Esophagus squamous epithelium (tissue), 5 donors: ENCODE measurements at regions not wholly inside any gene's neighbourhood (a gene's known extent, or its start where the extent isn't known, plus 50 kb on each side); places are given as distances from the start of the nearest gene placed in this dataset.
"Not testable (repeated sequence)": the region's sequence is repeated elsewhere in the genome, so short reads cannot be mapped to it uniquely, and the experiment has no call there.

ENCODE experiments used
- DNase-seq: peaks from one replicate; lab custom pipeline; 2025; lab: John Stamatoyannopoulos, UW
- H3K27ac ChIP-seq, 4 donors: fragments of 200-600 bp; sonication (generic); one replicate each; pipeline ENCODE4 v1.5.1; 2016 to 2019; ENCODE audit warnings: mild to moderate bottlenecking in 1 of 4
- H3K27me3 ChIP-seq, 4 donors: fragments of 200-600 bp; sonication (generic); 1 replicate in 3 of 4; 2 replicates in 1 of 4; pipeline versions ENCODE4 v1.5.1 to v1.6.0; 2017 to 2021; ENCODE audit warnings: antibody characterized with exemption in 1 of 4
- H3K36me3 ChIP-seq, 3 donors: fragments of 200-600 bp; sonication (generic); one replicate each; pipeline ENCODE4 v1.5.1; 2016 to 2019
- H3K4me1 ChIP-seq, 3 donors: fragments of 200-600 bp; sonication (generic); one replicate each; pipeline ENCODE4 v1.5.1; 2017 to 2019
- H3K4me3 ChIP-seq, 4 donors: fragments of 200-600 bp; sonication (generic); 1 replicate in 3 of 4; 2 replicates in 1 of 4; pipeline ENCODE4 v1.5.1; 2016 to 2019; ENCODE audit warnings: mild to moderate bottlenecking in 2 of 4, moderate library complexity in 1 of 4
- H3K9me3 ChIP-seq, 3 donors: fragments of 200-600 bp; sonication (generic); one replicate each; pipeline ENCODE4 v1.5.1; 2016 to 2019
- WGBS, 2 donors: methylation state at CpG; one replicate each; pipeline ENCODE4 v1.1.5; 2018; 5-methylcytosine and 5-hydroxymethylcytosine counted together
- intact Hi-C: fragments of 100-400 bp; cut with DNase I; formaldehyde crosslinking; loops from one replicate; pipeline ENCODE4 v1.15.0; 2022
- donor health status: DM: yes; HTN: yes; CAD: no.

GRCh38 chr12:8282181-8282580 lies 54.8 kb upstream of the FAM90A1 start:
- H3K36me3 ChIP-seq, H3K27me3 ChIP-seq, H3K9me3 ChIP-seq, H3K4me1 ChIP-seq, DNase-seq, H3K27ac ChIP-seq, H3K4me3 ChIP-seq, intact Hi-C loops: not testable (repeated sequence)
- WGBS, 2 donors, result 26 to 31% methylated on average over 7 to 11 of the region's 11 CpGs

GRCh38 chr12:8285681-8286080 lies 58.3 kb upstream of the FAM90A1 start:
- H3K27me3 ChIP-seq, H3K27ac ChIP-seq, H3K9me3 ChIP-seq, DNase-seq, intact Hi-C loops, H3K4me3 ChIP-seq, H3K4me1 ChIP-seq, H3K36me3 ChIP-seq: not testable (repeated sequence)
- WGBS, 2 donors, result 24 to 62% methylated on average over 3 to 7 of the region's 10 CpGs

- H3K9me3 ChIP-seq, H3K4me1 ChIP-seq, H3K4me3 ChIP-seq, H3K27ac ChIP-seq, intact Hi-C loops, H3K36me3 ChIP-seq, DNase-seq, H3K27me3 ChIP-seq: not testable (repeated sequence)
- 88 to 91% methylated on average over 6 of the region's 11 CpGs for WGBS, 2 donors
Observed at GRCh38 chr12:8291764-8292163, 64.3 kb upstream of the FAM90A1 start.

- H3K4me3 ChIP-seq, H3K4me1 ChIP-seq, H3K9me3 ChIP-seq, intact Hi-C loops, H3K27me3 ChIP-seq, H3K36me3 ChIP-seq, DNase-seq, H3K27ac ChIP-seq: not testable (repeated sequence)
- WGBS, 2 donors, result 86 to 92% methylated on average over 6 of the region's 7 CpGs
Observed at GRCh38 chr12:8294662-8295061, 67.2 kb upstream of the FAM90A1 start.

- WGBS, 2 donors, result 0% methylated on average over 1 of the region's 10 CpGs; no CpG with 5 or more reads in 1 of the 2 donors
- H3K4me3 ChIP-seq, DNase-seq, H3K27ac ChIP-seq, intact Hi-C loops, H3K9me3 ChIP-seq, H3K36me3 ChIP-seq, H3K4me1 ChIP-seq, H3K27me3 ChIP-seq: not testable (repeated sequence)
Observed at GRCh38 chr12:8308611-8309010, 81.2 kb upstream of the FAM90A1 start.

- H3K27me3 ChIP-seq, H3K4me1 ChIP-seq, H3K4me3 ChIP-seq, DNase-seq, H3K36me3 ChIP-seq, intact Hi-C loops, H3K27ac ChIP-seq, H3K9me3 ChIP-seq: not testable (repeated sequence)
- 85 to 88% methylated on average over 4 of the region's 4 CpGs for WGBS, 2 donors
Observed at GRCh38 chr12:8315997-8316396, 88.6 kb upstream of the FAM90A1 start.

DNA sequence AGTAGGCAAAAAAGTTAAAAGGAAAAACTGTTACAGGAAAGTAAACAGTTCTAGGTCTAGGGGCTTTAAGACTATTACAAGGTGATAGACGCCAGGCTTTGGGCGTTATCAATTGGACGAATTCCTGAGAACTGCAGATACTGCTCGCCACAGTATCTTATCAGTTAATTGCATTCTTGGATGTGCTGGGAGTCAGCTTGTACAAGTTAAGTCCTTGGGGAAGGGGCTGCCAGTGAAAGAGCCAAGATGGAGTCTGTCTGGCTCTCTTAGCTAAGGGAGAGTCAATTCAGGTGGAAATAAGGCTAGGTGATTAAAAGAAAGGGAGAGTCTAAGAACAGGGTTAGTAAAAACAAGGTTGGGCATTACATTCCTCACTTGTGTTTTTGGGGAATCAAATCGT lies 90.3 kb upstream of the FAM90A1 start:
- H3K27ac ChIP-seq, H3K27me3 ChIP-seq, H3K4me1 ChIP-seq, DNase-seq, intact Hi-C loops, H3K36me3 ChIP-seq, H3K9me3 ChIP-seq, H3K4me3 ChIP-seq: not testable (repeated sequence)
- WGBS, 2 donors, result 70 to 78% methylated on average over 5 of the region's 5 CpGs

GRCh38 chr12:8320251-8320730 lies 92.9 kb upstream of the FAM90A1 start:
- H3K36me3 ChIP-seq, intact Hi-C loops, H3K4me3 ChIP-seq, DNase-seq, H3K27me3 ChIP-seq, H3K9me3 ChIP-seq, H3K27ac ChIP-seq, H3K4me1 ChIP-seq: not testable (repeated sequence)
- WGBS, 2 donors, result 8 to 17% methylated on average over 5 to 10 of the region's 11 CpGs

- H3K4me3 ChIP-seq, DNase-seq, H3K27me3 ChIP-seq, H3K9me3 ChIP-seq, intact Hi-C loops, H3K27ac ChIP-seq, H3K4me1 ChIP-seq, H3K36me3 ChIP-seq: not testable (repeated sequence)
- 45 to 60% methylated on average over 6 to 7 of the region's 7 CpGs for WGBS, 2 donors
Observed at GRCh38 chr12:8320791-8321370, 93.5 kb upstream of the FAM90A1 start.

- H3K4me3 ChIP-seq, DNase-seq, H3K27me3 ChIP-seq, H3K36me3 ChIP-seq, H3K9me3 ChIP-seq, H3K4me1 ChIP-seq, intact Hi-C loops, H3K27ac ChIP-seq: not testable (repeated sequence)
- 81 to 84% methylated on average over 3 of the region's 4 CpGs for WGBS, 2 donors
Observed at GRCh38 chr12:8325145-8325839, 97.9 kb upstream of the FAM90A1 start.

DNA sequence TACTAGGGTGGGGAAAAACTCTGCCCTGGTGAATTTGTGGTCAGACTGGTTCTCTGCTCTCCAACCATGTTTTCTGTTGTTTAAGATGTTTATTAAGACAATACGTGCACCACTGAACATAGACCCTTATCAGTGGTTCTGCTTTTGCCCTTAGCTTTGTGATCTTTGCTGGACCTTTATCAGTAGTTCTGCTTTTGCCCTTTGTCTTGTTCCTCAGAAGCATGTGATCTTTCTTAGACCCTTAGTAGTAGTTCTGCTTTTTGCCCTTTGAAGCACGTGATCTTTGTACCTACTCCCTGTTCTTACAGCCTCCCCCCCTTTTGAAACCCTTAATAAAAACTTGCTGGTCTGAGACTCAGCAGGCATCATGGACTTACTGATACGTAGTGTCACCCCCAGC lies 101.4 kb upstream of the FAM90A1 start:
- H3K36me3 ChIP-seq, H3K9me3 ChIP-seq, H3K4me3 ChIP-seq, H3K27ac ChIP-seq, intact Hi-C loops, DNase-seq, H3K4me1 ChIP-seq, H3K27me3 ChIP-seq: not testable (repeated sequence)
- 75 to 77% methylated on average over 3 of the region's 3 CpGs for WGBS, 2 donors

DNA sequence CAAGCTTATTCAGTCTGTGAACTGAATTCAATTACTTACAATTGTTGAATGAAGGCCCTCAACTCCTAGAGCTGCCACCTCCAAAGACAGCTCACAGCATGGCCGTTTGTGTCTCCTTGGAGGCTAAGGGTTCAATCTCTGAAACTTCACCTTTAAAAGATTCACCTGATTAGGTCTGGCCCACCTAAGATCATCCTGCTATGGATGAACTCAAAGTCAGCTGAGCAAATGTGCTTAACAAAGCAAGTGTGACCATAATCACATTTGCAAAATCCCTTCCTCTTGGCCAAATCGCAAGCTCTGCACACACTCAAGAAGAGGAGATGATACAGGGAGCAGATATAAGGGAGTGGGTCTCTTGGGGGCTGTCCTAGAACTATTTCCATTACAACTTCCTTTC lies 105.0 kb upstream of the FAM90A1 start:
- H3K27me3 ChIP-seq, result not testable (repeated sequence)
- 100% methylated on average over 1 of the region's 2 CpGs; no CpG with 5 or more reads in 1 of the 2 donors for WGBS, 2 donors

GRCh38 chr12:8351073-8351472 lies 104.7 kb upstream of the CLEC6A start:
- H3K4me1 ChIP-seq, H3K36me3 ChIP-seq, H3K27me3 ChIP-seq, DNase-seq, intact Hi-C loops, H3K9me3 ChIP-seq, H3K4me3 ChIP-seq, H3K27ac ChIP-seq: not testable (repeated sequence)
- 73 to 78% methylated on average over 3 of the region's 3 CpGs for WGBS, 2 donors

More for the DNA sequence above, 105.0 kb upstream of the FAM90A1 start:
- DNase-seq, H3K4me1 ChIP-seq, H3K36me3 ChIP-seq, H3K9me3 ChIP-seq, intact Hi-C loops, H3K4me3 ChIP-seq, H3K27ac ChIP-seq: not testable (repeated sequence)
